ENCODE measurements at regions not wholly inside any gene's neighbourhood (a gene's known extent, or its start where the extent isn't known, plus 50 kb on each side); places are given as distances from the start of the nearest gene placed in this dataset.
"Not testable (repeated sequence)": the region's sequence is repeated elsewhere in the genome, so short reads cannot be mapped to it uniquely, and the experiment has no call there.

DNA sequence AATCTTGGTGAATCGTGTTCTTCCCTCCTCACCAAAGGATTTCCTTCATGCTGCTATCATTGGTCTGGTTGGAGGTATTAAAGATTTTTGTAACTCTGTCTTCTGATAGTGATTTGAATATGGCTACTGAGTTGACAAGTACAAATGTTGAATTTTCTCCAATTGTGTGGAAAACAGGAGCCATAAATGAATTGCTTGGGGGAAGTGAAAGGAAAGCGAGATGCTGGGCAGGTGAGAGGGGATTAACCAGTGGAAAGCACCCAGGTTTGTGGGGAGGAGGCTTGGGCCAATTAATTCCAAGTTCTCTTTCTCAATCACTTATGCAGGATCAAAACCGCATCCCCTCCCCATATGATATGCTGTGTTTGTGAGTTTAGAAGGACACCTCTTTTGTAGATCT is 372.5 kb downstream of the IL20RB start:
- intact Hi-C loops (cut with DNase I; ENCODE audit: low total_unique reads) = no loop called here
- no peaks in the 10 kb centered on the region for H3K9me3 ChIP-seq
- no peak overlapping the region for H3K27ac ChIP-seq
- no peaks in the 10 kb centered on the region for H3K27me3 ChIP-seq
- H3K4me3 ChIP-seq = no peak overlapping the region
- DNase-seq = no peak
- H3K4me1 ChIP-seq = no peaks in the 10 kb centered on the region
- TF ChIP-seq POLR2A (IDR thresholded peaks at IDR 0.05) (no peak), CTCF (IDR thresholded peaks at IDR 0.05) (no peak)
- no peaks in the 10 kb centered on the region for H3K36me3 ChIP-seq (ENCODE audit: low read depth, missing control alignments)
- 85 to 93% methylated on average over 3 of the region's 3 CpGs for WGBS, 2 donors

DNA sequence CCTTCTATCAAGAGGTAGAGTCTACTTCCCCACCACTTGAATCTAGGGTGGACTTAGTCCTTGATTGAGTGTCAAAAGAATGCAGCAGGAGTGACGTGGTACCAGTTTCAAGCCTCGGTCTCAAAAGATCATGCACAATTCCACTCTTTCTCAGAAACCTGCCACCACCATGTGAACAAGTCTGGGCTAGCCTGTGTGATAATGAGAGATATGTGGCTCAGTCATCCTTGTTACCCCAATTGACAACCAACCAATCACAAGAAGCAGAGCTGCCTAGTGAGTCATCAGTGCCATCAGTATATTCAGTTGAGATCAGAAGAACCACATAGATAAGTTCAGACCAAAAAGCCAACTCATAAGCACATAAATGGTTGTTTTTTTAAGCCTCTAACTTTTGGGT is 374.5 kb downstream of the IL20RB start:
- H3K9me3 ChIP-seq = no peaks in the 10 kb centered on the region
- WGBS, 2 donors = 87 to 93% methylated on average over 2 of the region's 2 CpGs
- no peak for TF ChIP-seq CTCF (IDR thresholded peaks at IDR 0.05)
- TF ChIP-seq POLR2A (IDR thresholded peaks at IDR 0.05) = no peak
- H3K27ac ChIP-seq = no peak overlapping the region
- H3K4me3 ChIP-seq = no peak overlapping the region
- no peaks in the 10 kb centered on the region for H3K27me3 ChIP-seq
- no peaks in the 10 kb centered on the region for H3K4me1 ChIP-seq
- DNase-seq = no peak
- intact Hi-C loops (cut with DNase I; ENCODE audit: low total_unique reads) = no loop called here
- no peaks in the 10 kb centered on the region for H3K36me3 ChIP-seq (ENCODE audit: low read depth, missing control alignments)

- H3K27ac ChIP-seq = no peak overlapping the region
- DNase-seq = no peak
- no peak for TF ChIP-seq CTCF (IDR thresholded peaks at IDR 0.05)
- no peak for TF ChIP-seq POLR2A (IDR thresholded peaks at IDR 0.05)
- WGBS, 2 donors = 48 to 55% methylated on average over 7 of the region's 7 CpGs
- no peaks in the 10 kb centered on the region for H3K36me3 ChIP-seq (ENCODE audit: low read depth, missing control alignments)
- intact Hi-C loops (cut with DNase I; ENCODE audit: low total_unique reads) = no loop called here
- H3K4me3 ChIP-seq = no peak overlapping the region
- no peaks in the 10 kb centered on the region for H3K9me3 ChIP-seq
- H3K27me3 ChIP-seq = no peaks in the 10 kb centered on the region
- H3K4me1 ChIP-seq = no peaks in the 10 kb centered on the region
Measured at GRCh38 chr3:137335478-137335877, 377.7 kb downstream of the IL20RB start.

DNA sequence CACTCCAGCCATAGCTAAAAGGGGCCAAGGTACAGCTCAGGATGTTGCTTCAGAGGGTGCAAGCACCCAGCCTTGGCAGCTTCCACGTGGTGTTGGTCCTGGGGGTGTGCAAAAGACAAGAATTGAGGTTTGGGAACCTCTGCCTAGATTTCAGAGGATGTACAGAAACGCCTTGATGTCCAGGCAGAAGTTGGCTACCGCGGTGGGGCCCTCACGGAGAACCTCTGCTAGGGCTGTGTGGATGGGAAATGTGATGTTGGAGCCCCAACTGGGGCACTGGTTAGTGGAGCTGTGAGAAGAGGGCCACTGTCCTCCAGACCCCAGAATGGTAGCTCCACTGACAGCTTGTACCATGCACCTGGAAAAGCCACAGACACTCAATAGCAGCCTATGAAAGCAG is 380.6 kb downstream of the IL20RB start:
- H3K36me3 ChIP-seq (ENCODE audit: low read depth, missing control alignments); H3K4me3 ChIP-seq; H3K9me3 ChIP-seq; H3K4me1 ChIP-seq; H3K27ac ChIP-seq; DNase-seq; H3K27me3 ChIP-seq; intact Hi-C loops (cut with DNase I; ENCODE audit: low total_unique reads): not testable (repeated sequence)
- 71 to 89% methylated on average over 3 to 5 of the region's 5 CpGs for WGBS, 2 donors

- intact Hi-C loops (cut with DNase I; ENCODE audit: low total_unique reads) = no loop called here
- no peak for TF ChIP-seq POLR2A (IDR thresholded peaks at IDR 0.05)
- TF ChIP-seq CTCF (IDR thresholded peaks at IDR 0.05) = no peak
- Histone ChIP-seq H3K9me3 (no peaks in the 10 kb centered on the region), H3K27me3 (no peaks in the 10 kb centered on the region), H3K36me3 (ENCODE audit: low read depth, missing control alignments) (no peaks in the 10 kb centered on the region), H3K27ac (no peak overlapping the region), H3K4me1 (no peaks in the 10 kb centered on the region), H3K4me3 (no peak overlapping the region)
- WGBS, 2 donors = 57 to 59% methylated on average over 4 of the region's 4 CpGs
- no peak for DNase-seq
Measured at GRCh38 chr3:137343283-137343682, 385.5 kb downstream of the IL20RB start.
